ENCODE measurements at regions not wholly inside any gene's neighbourhood (a gene's known extent, or its start where the extent isn't known, plus 50 kb on each side); places are given as distances from the start of the nearest gene placed in this dataset.

GRCh38 chr1:244201750-244202149 is 150.7 kb downstream of the ZBTB18 start:
- no peak for DNase-seq (ENCODE audit: low read depth, low spot score)
- Histone ChIP-seq H3K27me3 (ENCODE audit: control insufficient read depth, insufficient read depth, low read length) (no peaks in the 10 kb centered on the region), H3K9me3 (ENCODE audit: control insufficient read depth, insufficient read depth, low read depth, low read length) (no peaks in the 10 kb centered on the region), H3K27ac (ENCODE audit: low read length) (no peak overlapping the region), H3K4me1 (ENCODE audit: control insufficient read depth, insufficient read depth, low read length) (no peaks in the 10 kb centered on the region), H3K36me3 (ENCODE audit: control insufficient read depth, insufficient read depth, low read length) (no peaks in the 10 kb centered on the region), H3K4me3 (ENCODE audit: low read depth in 2 of 2, low read length in 2 of 2) (no peak overlapping the region)
- intact Hi-C loops (cut with micrococcal nuclease; ENCODE audit: unreplicated experiment) = no loop called here
- CTCF ChIA-PET = interaction anchor here (0.6 kb wide), 1 partner anchor 95 kb away, joined by 3 read pairs; no protein-coding TSS in a partner anchor
- BruUV-seq (replicated peaks) = no TSS peak
- TF ChIP-seq REST (IDR thresholded peaks at IDR 0.05; ENCODE audit: insufficient read depth in 1 of 2, low read depth in 2 of 2, low read length in 1 of 2) = no peak
- in situ Hi-C loops (cut with HindIII; ENCODE audit: low pct_unique_long_range_greater_than_20kb, low sequenced_read_pairs) = no loop called here
- no peak for ATAC-seq
- POLR2A ChIA-PET = no interaction called here

GRCh38 chr1:244204004-244204403 is 152.9 kb downstream of the ZBTB18 start:
- no TSS peak for BruUV-seq (replicated peaks)
- Histone ChIP-seq H3K36me3 (ENCODE audit: control insufficient read depth, insufficient read depth, low read length) (no peaks in the 10 kb centered on the region), H3K27me3 (ENCODE audit: control insufficient read depth, insufficient read depth, low read length) (no peaks in the 10 kb centered on the region), H3K4me3 (ENCODE audit: low read depth in 2 of 2, low read length in 2 of 2) (no peak overlapping the region), H3K27ac (ENCODE audit: low read length) (no peak overlapping the region), H3K9me3 (ENCODE audit: control insufficient read depth, insufficient read depth, low read depth, low read length) (no peaks in the 10 kb centered on the region), H3K4me1 (ENCODE audit: control insufficient read depth, insufficient read depth, low read length) (no peaks in the 10 kb centered on the region)
- ATAC-seq (no peak), DNase-seq (ENCODE audit: low read depth, low spot score) (no peak)
- intact Hi-C loops (cut with micrococcal nuclease; ENCODE audit: unreplicated experiment) = no loop called here
- TF ChIP-seq CTCF (IDR thresholded peaks at IDR 0.05) (no peak), SIN3A (IDR thresholded peaks at IDR 0.05; ENCODE audit: borderline replicate concordance, insufficient read depth, low read depth, low read length) (no peak), TCF7L2 (IDR thresholded peaks at IDR 0.05; ENCODE audit: low read depth, low read length) (no peak), POLR2AphosphoS5 (IDR thresholded peaks at IDR 0.05; ENCODE audit: low read depth, low read length) (no peak), REST (IDR thresholded peaks at IDR 0.05; ENCODE audit: insufficient read depth in 1 of 2, low read depth in 2 of 2, low read length in 1 of 2) (no peak)
- CTCF ChIA-PET = no interaction called here
- POLR2A ChIA-PET = no interaction called here
- in situ Hi-C loops (cut with HindIII; ENCODE audit: low pct_unique_long_range_greater_than_20kb, low sequenced_read_pairs) = no loop called here

All from Panc1 (cell line).